Activated B cell treated with CpG ODN at 0.5 μM for 24 hours (primary cell): ENCODE measurements at regions not wholly inside any gene's neighbourhood (a gene's known extent, or its start where the extent isn't known, plus 50 kb on each side); places are given as distances from the start of the nearest gene placed in this dataset.

Experiments used
- ATAC-seq: fragments of 200-7000 bp; cut with Tn5 transposase; one replicate; pipeline ENCODE4 v1.10.0; 2021; ENCODE audit warnings: low read depth, mild to moderate bottlenecking, moderate library complexity
- CTCF ChIA-PET: fragments of 350-600 bp; sonication (Branson Sonifier 250); formaldehyde crosslinking; loops from one replicate; lab custom pipeline; 2021; ENCODE audit warnings: antibody characterized with exemption; lab: Charles Lee
- POLR2A ChIA-PET: fragments of 350-600 bp; sonication (Branson Sonifier 250); formaldehyde crosslinking; loops from one replicate; lab custom pipeline; 2021; ENCODE audit warnings: antibody characterized with exemption; lab: Charles Lee
- DNase-seq: peaks from one replicate; pipeline ENCODE4 v3.0.0; 2022
- H3K27ac Mint-ChIP-seq: one replicate; pipeline ENCODE4 v1.8.0; 2020; ENCODE audit warnings: mixed read lengths
- H3K27me3 Mint-ChIP-seq: one replicate; pipeline ENCODE4 v1.8.0; 2021; ENCODE audit warnings: mixed read lengths
- H3K36me3 Mint-ChIP-seq: one replicate; pipeline ENCODE4 v1.8.0; 2021; ENCODE audit warnings: low read depth, mixed read lengths
- H3K4me1 Mint-ChIP-seq: one replicate; pipeline ENCODE4 v1.8.0; 2021; ENCODE audit warnings: mixed read lengths
- H3K4me3 Mint-ChIP-seq: one replicate; pipeline ENCODE4 v1.8.0; 2020; ENCODE audit warnings: mild to moderate bottlenecking, mixed read lengths
- H3K9me3 Mint-ChIP-seq: one replicate; pipeline ENCODE4 v1.8.0; 2020; ENCODE audit warnings: mixed read lengths
- CTCF ChIP-seq: fragments of 200-600 bp; IDR thresholded peaks from one replicate; pipeline ENCODE4 v1.8.0; 2022; ENCODE audit warnings: antibody characterized with exemption, mild to moderate bottlenecking
- intact Hi-C: fragments of 100-400 bp; cut with micrococcal nuclease; formaldehyde crosslinking; loops from one replicate; pipeline ENCODE4 v1.15.1; 2024

- intact Hi-C loops: no loop called here
- ChIA-PET POLR2A (no interaction called here), CTCF (no interaction called here)
- Mint-ChIP-seq H3K4me1 (no peaks in the 10 kb centered on the region), H3K9me3 (no peaks in the 10 kb centered on the region), H3K27ac (no peak overlapping the region), H3K4me3 (no peak overlapping the region), H3K27me3 (no peaks in the 10 kb centered on the region), H3K36me3 (no peaks in the 10 kb centered on the region)
- TF ChIP-seq CTCF: no peak
- DNase-seq (no peak), ATAC-seq (no peak)
These were observed 469.5 kb downstream of the SOX6 start for GRCh38 chr11:15886866-15887265.

GRCh38 chr11:15888556-15889345 is 467.6 kb downstream of the SOX6 start:
- POLR2A ChIA-PET: no interaction called here
- Mint-ChIP-seq H3K4me3 (no peak overlapping the region), H3K27me3 (no peaks in the 10 kb centered on the region), H3K9me3 (no peaks in the 10 kb centered on the region), H3K27ac (no peak overlapping the region), H3K36me3 (no peaks in the 10 kb centered on the region), H3K4me1 (no peaks in the 10 kb centered on the region)
- TF ChIP-seq CTCF: no peak
- intact Hi-C loops: no loop called here
- no peak for DNase-seq
- CTCF ChIA-PET: no interaction called here
- no peak for ATAC-seq

GRCh38 chr11:15889363-15890030 is 466.8 kb downstream of the SOX6 start:
- intact Hi-C loops: no loop called here
- DNase-seq (no peak), ATAC-seq (no peak)
- no peak overlapping the region for H3K27ac Mint-ChIP-seq
- H3K36me3 Mint-ChIP-seq: no peaks in the 10 kb centered on the region
- ChIA-PET CTCF (no interaction called here), POLR2A (no interaction called here)
- H3K4me1 Mint-ChIP-seq: no peaks in the 10 kb centered on the region
- no peaks in the 10 kb centered on the region for H3K27me3 Mint-ChIP-seq
- no peak overlapping the region for H3K4me3 Mint-ChIP-seq
- TF ChIP-seq CTCF: no peak
- H3K9me3 Mint-ChIP-seq: no peaks in the 10 kb centered on the region

- TF ChIP-seq CTCF: no peak
- H3K9me3 Mint-ChIP-seq: no peaks in the 10 kb centered on the region
- CTCF ChIA-PET: no interaction called here
- H3K4me3 Mint-ChIP-seq: no peak overlapping the region
- H3K27me3 Mint-ChIP-seq: no peaks in the 10 kb centered on the region
- H3K4me1 Mint-ChIP-seq: no peaks in the 10 kb centered on the region
- DNase-seq (no peak), ATAC-seq (no peak)
- H3K27ac Mint-ChIP-seq: no peak overlapping the region
- intact Hi-C loops: no loop called here
- no peaks in the 10 kb centered on the region for H3K36me3 Mint-ChIP-seq
- POLR2A ChIA-PET: no interaction called here
These were observed 466.2 kb downstream of the SOX6 start for GRCh38 chr11:15890031-15890713.

- ChIA-PET POLR2A (no interaction called here), CTCF (no interaction called here)
- H3K4me1 Mint-ChIP-seq: no peaks in the 10 kb centered on the region
- no peak for TF ChIP-seq CTCF
- no peaks in the 10 kb centered on the region for H3K27me3 Mint-ChIP-seq
- DNase-seq (no peak), ATAC-seq (no peak)
- no peaks in the 10 kb centered on the region for H3K9me3 Mint-ChIP-seq
- intact Hi-C loops: no loop called here
- no peak overlapping the region for H3K4me3 Mint-ChIP-seq
- H3K27ac Mint-ChIP-seq: no peak overlapping the region
- no peaks in the 10 kb centered on the region for H3K36me3 Mint-ChIP-seq
These were observed 463.3 kb downstream of the SOX6 start for GRCh38 chr11:15893080-15893492.
